ENCODE measurements at regions not wholly inside any gene's neighbourhood (a gene's known extent, or its start where the extent isn't known, plus 50 kb on each side); places are given as distances from the start of the nearest gene placed in this dataset.

DNA sequence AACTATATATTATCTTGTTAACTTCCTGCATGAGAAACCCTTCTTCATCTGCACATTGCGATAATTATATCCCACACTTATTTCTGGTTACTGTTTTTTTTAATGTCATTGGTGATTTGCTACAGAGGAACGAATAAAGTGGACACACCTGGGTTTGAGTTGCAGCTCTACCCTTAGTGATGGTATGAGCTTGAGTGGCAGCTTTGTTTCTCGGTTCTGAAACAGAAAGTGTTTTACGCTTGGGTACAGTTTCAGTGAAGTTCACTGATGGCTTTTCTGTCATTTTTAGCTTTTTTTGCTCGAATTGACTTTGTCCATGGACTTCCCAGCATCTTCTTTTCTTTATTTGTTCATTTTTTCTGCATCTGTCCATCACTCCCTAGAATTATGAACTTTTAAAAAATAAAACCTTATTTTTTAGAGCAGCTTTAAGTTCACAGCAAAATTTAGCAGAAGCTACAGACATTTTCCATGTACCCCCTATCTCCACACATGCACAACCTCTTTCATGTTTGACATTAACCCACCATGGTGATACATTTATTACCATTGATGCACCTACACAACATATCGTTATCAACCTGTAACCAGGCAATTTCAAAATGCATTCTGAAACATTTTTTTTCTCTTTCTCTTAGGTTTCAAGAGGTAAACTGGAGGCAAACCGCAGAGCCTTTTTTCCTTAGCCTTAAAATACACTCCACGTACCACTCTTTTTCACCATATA is 1041.6 kb upstream of the PRKX start:
- TF ChIP-seq CSDC2 (CRISPR knock-in tag; IDR thresholded peaks at IDR 0.05) (no peak), TOX (CRISPR knock-in tag; IDR thresholded peaks at IDR 0.05; ENCODE audit: borderline replicate concordance) (no peak), CREB5 (CRISPR knock-in tag; IDR thresholded peaks at IDR 0.05; ENCODE audit: low read depth) (no peak), PPARA (CRISPR knock-in tag; IDR thresholded peaks at IDR 0.05; ENCODE audit: borderline replicate concordance) (no peak), ZNF565 (CRISPR knock-in tag; conservative IDR thresholded peaks at IDR 0.05; ENCODE audit: low read depth) (no peak), ZFP3 (CRISPR knock-in tag; IDR thresholded peaks at IDR 0.05) (no peak), ZC3H10 (CRISPR knock-in tag; IDR thresholded peaks at IDR 0.05) (no peak), TSHZ2 (CRISPR knock-in tag; IDR thresholded peaks at IDR 0.05) (no peak), RARB (CRISPR knock-in tag; IDR thresholded peaks at IDR 0.05) (no peak), SNAI2 (CRISPR knock-in tag; IDR thresholded peaks at IDR 0.05) (no peak), ZNF70 (CRISPR knock-in tag; IDR thresholded peaks at IDR 0.05) (no peak), ESRRG (CRISPR knock-in tag; IDR thresholded peaks at IDR 0.05) (no peak), ZFP30 (CRISPR knock-in tag; IDR thresholded peaks at IDR 0.05) (no peak), OSR1 (CRISPR knock-in tag; IDR thresholded peaks at IDR 0.05) (no peak), ARNTL (CRISPR knock-in tag; IDR thresholded peaks at IDR 0.05; ENCODE audit: borderline replicate concordance, low read depth) (no peak), TCF4 (CRISPR knock-in tag; IDR thresholded peaks at IDR 0.05; ENCODE audit: borderline replicate concordance) (no peak), GLIS3 (CRISPR knock-in tag; IDR thresholded peaks at IDR 0.05) (no peak), BACH2 (CRISPR knock-in tag; IDR thresholded peaks at IDR 0.05; ENCODE audit: borderline replicate concordance) (no peak)
- TF ChIP-seq, protein P1, sequence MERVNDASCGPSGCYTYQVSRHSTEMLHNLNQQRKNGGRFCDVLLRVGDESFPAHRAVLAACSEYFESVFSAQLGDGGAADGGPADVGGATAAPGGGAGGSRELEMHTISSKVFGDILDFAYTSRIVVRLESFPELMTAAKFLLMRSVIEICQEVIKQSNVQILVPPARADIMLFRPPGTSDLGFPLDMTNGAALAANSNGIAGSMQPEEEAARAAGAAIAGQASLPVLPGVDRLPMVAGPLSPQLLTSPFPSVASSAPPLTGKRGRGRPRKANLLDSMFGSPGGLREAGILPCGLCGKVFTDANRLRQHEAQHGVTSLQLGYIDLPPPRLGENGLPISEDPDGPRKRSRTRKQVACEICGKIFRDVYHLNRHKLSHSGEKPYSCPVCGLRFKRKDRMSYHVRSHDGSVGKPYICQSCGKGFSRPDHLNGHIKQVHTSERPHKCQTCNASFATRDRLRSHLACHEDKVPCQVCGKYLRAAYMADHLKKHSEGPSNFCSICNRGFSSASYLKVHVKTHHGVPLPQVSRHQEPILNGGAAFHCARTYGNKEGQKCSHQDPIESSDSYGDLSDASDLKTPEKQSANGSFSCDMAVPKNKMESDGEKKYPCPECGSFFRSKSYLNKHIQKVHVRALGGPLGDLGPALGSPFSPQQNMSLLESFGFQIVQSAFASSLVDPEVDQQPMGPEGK (CRISPR knock-in tag; IDR thresholded peaks at IDR 0.05; ENCODE audit: borderline replicate concordance): no peak
- TF ChIP-seq, protein P2, sequence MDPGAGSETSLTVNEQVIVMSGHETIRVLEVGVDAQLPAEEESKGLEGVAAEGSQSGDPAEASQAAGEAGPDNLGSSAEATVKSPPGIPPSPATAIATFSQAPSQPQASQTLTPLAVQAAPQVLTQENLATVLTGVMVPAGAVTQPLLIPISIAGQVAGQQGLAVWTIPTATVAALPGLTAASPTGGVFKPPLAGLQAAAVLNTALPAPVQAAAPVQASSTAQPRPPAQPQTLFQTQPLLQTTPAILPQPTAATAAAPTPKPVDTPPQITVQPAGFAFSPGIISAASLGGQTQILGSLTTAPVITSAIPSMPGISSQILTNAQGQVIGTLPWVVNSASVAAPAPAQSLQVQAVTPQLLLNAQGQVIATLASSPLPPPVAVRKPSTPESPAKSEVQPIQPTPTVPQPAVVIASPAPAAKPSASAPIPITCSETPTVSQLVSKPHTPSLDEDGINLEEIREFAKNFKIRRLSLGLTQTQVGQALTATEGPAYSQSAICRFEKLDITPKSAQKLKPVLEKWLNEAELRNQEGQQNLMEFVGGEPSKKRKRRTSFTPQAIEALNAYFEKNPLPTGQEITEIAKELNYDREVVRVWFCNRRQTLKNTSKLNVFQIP (CRISPR knock-in tag; IDR thresholded peaks at IDR 0.05; ENCODE audit: borderline replicate concordance, low read depth): no peak
- ATAC-seq: no peak

DNA sequence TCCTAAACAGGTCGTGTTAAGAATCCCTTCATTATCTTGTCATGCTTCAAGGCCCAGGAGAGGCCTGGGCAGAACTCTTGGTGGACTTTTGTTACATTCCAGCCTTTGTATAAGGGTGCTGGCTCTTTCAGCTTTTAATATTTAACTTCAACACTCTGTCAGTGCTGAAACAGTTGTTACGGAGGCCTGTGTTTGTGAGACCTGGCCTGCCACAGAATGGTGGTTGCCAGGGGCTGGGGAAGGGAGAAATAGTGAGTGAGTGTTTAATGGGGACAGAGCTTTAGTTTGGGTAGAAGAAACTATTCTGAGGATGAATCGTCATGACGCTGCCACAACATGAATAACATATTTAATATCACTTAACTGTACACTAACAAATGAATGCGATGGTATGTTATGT is 1027.6 kb upstream of the PRKX start:
- TF ChIP-seq ZNF70 (CRISPR knock-in tag; IDR thresholded peaks at IDR 0.05) (no peak), ZC3H10 (CRISPR knock-in tag; IDR thresholded peaks at IDR 0.05) (no peak), ZNF565 (CRISPR knock-in tag; conservative IDR thresholded peaks at IDR 0.05; ENCODE audit: low read depth) (no peak), BACH2 (CRISPR knock-in tag; IDR thresholded peaks at IDR 0.05; ENCODE audit: borderline replicate concordance) (no peak), ESRRG (CRISPR knock-in tag; IDR thresholded peaks at IDR 0.05) (no peak), SNAI2 (CRISPR knock-in tag; IDR thresholded peaks at IDR 0.05) (no peak), TSHZ2 (CRISPR knock-in tag; IDR thresholded peaks at IDR 0.05) (no peak), OSR1 (CRISPR knock-in tag; IDR thresholded peaks at IDR 0.05) (no peak)
- TF ChIP-seq, protein P1 (CRISPR knock-in tag; IDR thresholded peaks at IDR 0.05; ENCODE audit: borderline replicate concordance): no peak
- ATAC-seq: no peak
